ENCODE measurements at regions not wholly inside any gene's neighbourhood (a gene's known extent, or its start where the extent isn't known, plus 50 kb on each side); places are given as distances from the start of the nearest gene placed in this dataset.

DNA sequence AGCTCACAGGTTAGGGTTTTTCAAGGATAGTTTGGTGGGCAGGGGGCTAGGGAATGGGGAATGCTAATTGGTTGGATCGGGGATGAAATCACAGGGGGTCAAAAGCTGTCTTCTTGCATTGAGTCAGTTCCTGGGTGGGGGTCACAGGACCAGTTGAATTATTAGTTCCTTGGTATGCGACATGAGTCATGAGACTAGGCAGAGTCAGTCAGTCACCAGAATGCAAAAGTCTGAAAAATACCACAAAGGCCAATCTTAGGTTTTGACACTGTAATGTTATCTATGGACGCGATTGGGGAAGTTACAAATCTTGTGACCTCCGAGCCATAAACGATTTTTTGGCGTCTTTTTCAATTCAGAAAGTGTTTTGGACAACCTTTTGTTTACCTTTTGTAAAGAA, 101.2 kb downstream of the ZNF519 start:
- no peak for DNase-seq

GRCh38 chr18:14029512-14029911, 102.7 kb downstream of the ZNF519 start:
- DNase-seq: no peak

DNA sequence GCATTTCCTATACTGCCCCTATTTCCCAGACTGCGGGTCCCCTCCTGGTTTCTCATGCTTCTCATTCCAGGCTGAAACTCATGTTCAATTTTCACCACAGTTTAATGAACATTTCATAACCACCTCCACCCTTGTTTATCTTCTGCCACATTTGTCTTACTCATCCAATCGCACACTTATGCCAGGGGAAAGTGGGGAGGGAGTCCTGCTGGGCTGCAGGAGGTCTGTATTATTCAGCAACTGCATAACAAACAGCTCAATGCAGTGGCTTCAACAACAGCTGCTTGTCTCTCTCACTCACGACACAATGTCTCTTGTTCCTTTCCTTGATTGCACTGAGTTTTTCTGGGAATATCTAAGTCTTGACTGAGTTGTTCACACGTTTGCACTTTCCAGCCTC, 106.0 kb downstream of the ZNF519 start:
- peak in 4 of 58 donors; percentile 0 to 9 (median 2) for DNase-seq

DNA sequence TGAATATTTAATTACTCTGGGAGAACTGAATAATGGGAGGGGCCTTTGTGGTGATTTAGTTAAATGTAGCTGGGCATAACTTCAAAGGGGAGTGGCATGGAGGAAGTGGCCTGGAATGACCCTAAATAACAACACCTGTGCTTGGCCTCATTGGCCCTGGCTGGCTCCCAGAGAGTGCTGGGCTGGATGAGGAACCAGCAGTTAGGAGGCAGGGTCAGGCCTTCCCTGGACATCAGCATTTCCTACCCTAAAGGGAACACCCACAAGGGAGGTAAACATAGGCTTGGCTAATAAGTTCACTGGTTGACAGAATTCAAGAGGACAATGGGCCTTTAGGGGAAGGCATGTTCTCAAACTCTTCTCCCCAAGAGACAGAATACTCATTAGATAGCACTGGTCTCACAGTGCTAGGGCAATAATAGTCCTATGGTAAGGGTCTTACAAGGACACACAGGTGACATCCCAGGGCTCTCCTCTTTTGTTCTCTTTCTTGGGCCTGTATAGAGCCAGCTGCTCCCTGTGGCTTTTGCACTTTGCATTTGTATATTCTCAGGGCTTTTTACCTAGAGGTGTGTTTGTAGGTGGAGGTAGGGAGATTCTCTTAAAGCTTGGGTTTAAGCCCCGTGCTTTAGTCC, 106.8 kb downstream of the ZNF519 start:
- no peak for DNase-seq

GRCh38 chr18:14015416-14015815, 100.1 kb upstream of the MC2R start:
- no peak for DNase-seq

DNA sequence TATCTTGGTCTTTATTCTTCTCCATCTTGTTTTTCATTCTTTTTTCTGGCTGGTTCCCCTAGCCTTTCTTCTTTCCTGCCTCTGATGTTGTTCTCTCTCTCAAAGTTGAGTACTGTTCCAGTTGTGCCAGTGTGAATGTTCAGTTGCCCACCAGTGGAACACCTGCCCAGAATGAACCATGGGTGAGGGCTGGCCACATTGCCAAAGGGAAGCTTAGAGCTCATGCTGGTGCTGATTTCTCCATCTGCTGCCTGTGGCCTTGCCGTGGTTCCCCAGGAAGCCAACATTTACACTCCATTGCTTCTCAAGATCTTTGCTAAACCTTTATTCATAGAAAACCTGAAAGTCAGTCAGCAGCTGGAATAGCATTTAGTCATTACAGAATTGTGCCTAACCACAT, 99.1 kb upstream of the MC2R start:
- no peak for DNase-seq

GRCh38 chr18:14000884-14001283, 85.5 kb upstream of the MC2R start:
- DNase-seq: no peak

DNA sequence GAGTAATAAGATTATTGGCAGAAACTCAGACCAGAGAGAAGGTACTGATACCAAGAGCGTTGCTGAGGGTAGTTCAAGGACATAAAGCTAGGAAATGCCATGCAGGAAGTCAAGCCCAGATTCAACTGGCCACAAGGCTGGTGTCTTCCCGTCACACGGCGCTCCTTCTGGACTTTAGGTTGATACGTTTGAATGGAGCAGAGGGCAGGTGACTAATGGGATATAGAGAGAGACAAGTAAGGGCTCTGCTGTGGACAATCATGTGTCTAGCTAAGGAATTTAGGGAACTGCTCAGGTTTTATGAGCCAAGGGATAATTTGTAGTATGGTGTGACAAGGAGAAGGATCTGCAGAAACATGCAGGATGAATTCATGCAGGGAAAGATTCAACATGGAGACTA, 83.9 kb upstream of the MC2R start:
- no peak for DNase-seq

DNA sequence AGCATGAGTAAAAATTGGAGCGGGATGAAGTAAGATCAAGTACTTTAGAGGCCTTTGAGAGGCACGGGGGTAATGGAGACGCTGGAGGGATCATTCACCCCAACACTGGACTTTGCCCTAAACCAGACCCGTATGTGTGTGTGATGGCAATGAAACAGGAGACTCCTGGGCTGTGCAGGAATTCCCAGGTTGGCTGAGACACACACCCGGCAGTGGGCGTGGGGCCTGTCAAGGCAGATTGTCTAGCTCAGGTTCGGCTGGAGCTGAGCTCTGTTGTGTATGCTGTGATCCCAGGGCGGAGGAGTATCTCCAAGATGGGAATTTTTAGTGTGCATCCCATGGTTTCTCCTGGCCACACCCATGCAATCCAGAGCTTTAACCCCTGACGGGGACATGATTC, 83.2 kb upstream of the MC2R start:
- DNase-seq: no peak

DNA sequence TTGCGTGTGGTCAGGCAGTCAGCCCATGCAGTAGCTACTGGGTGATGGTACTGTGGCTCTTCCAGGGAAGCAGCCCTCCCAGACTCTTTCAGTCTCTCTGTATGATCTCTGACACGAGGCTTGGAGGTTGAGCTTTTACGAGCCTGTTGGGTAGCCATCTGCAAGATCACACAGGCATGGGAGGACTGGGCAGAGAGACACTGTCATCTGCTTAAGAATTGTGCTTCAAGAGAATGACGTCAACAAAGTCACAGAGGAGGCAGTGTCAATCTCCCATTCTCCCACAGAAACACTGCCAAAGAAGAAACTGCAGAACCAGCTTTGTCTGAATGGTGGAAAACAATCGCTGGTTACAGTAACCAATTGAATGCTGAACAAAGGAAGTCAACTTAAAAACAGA, 78.4 kb upstream of the MC2R start:
- DNase-seq: peak in 17 of 58 donors; percentile 7 to 85 (median 20)

- no peak for DNase-seq
Observed at GRCh38 chr18:13992826-13993540, 77.6 kb upstream of the MC2R start.

GRCh38 chr18:13989199-13989598, 73.9 kb upstream of the MC2R start:
- DNase-seq: no peak

- DNase-seq: no peak
Observed at GRCh38 chr18:13987956-13988355, 72.6 kb upstream of the MC2R start.

DNA sequence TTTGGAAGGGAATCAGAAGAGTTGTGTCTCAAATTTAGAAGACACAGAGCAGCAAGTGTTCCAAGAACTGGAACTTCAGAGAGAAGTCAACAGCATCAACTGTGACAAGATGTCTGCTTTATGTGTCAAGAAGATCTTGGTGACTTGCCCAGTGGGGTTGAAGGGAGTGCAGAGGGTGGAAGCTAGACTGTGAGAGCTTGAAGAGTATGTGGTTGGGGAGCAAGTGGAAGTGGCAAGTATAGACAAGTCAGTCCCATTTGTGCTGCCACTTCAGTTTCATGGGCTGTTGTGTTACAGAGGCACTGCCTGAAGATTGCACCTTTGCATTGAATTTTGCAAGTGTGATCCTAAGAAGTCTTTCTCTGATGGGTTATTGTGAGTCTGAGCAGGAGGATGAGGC, 68.7 kb upstream of the MC2R start:
- no peak for DNase-seq

- no peak for DNase-seq
Observed at GRCh38 chr18:13983506-13983905, 68.2 kb upstream of the MC2R start.

GRCh38 chr18:13982126-13982525, 66.8 kb upstream of the MC2R start:
- DNase-seq: no peak

GRCh38 chr18:13973061-13973575, 57.8 kb upstream of the MC2R start:
- peak in 4 of 58 donors; percentile 3 to 12 (median 6) for DNase-seq

Measured in anterior cingulate cortex (tissue), 58 donors.